Neural cell (in vitro differentiated cells): ENCODE measurements at regions not wholly inside any gene's neighbourhood (a gene's known extent, or its start where the extent isn't known, plus 50 kb on each side); places are given as distances from the start of the nearest gene placed in this dataset.

Experiments used
- H2AFZ ChIP-seq: fragments of 200-600, 300-800 bp; sonication (generic), shearing (Covaris generic); 2 replicates; pipeline ENCODE4 v1.6.0; 2014; ENCODE audit warnings: low read depth, mild to moderate bottlenecking, antibody characterized with exemption, low read length, moderate library complexity
- H3F3A ChIP-seq: fragments of 200-600 bp; shearing (Covaris generic); 2 replicates; pipeline ENCODE4 v1.6.1; 2016; ENCODE audit warnings: mild to moderate bottlenecking, moderate library complexity, mixed read lengths, antibody characterized with exemption, low read length; ENCODE audit not compliant: insufficient read depth, poor library complexity, severe bottlenecking
- H3K27ac ChIP-seq: fragments of 200-600, 300-800 bp; sonication (generic), shearing (Covaris generic); 2 replicates; pipeline ENCODE4 v1.5.1; 2014; ENCODE audit warnings: mild to moderate bottlenecking, low read length, moderate library complexity
- H3K27me3 ChIP-seq: fragments of 300-800, 200-600 bp; sonication (generic), shearing (Covaris generic); 2 replicates; pipeline ENCODE4 v1.6.0; 2014; ENCODE audit warnings: mild to moderate bottlenecking, low read depth, low read length, moderate library complexity; ENCODE audit not compliant: insufficient read depth
- H3K36me3 ChIP-seq: fragments of 300-800, 200-600 bp; sonication (generic), shearing (Covaris generic); 2 replicates; pipeline ENCODE4 v1.5.1; 2014; ENCODE audit warnings: mild to moderate bottlenecking, antibody characterized with exemption, low read length, moderate library complexity; ENCODE audit not compliant: insufficient read depth
- H3K4me2 ChIP-seq: fragments of 300-800, 200-600 bp; sonication (generic), shearing (Covaris generic); 2 replicates; pipeline ENCODE4 v1.6.0; 2014; ENCODE audit warnings: mild to moderate bottlenecking, low read length
- H3K4me3 ChIP-seq: fragments of 300-800, 200-600 bp; sonication (generic), shearing (Covaris generic); 2 replicates; pipeline ENCODE4 v1.5.1; 2014; ENCODE audit warnings: mild to moderate bottlenecking, low read length, moderate library complexity
- H3K79me2 ChIP-seq: fragments of 200-600 bp; shearing (Covaris generic); replicated peaks from 2 replicates; pipeline ENCODE4 v1.6.0; 2014; ENCODE audit warnings: mild to moderate bottlenecking, low read length, moderate library complexity; ENCODE audit not compliant: insufficient read depth
- H3K9ac ChIP-seq: fragments of 300-800, 200-600 bp; sonication (generic), shearing (Covaris generic); 2 replicates; pipeline ENCODE4 v1.6.1; 2016; ENCODE audit warnings: mild to moderate bottlenecking, low read length, mixed read lengths
- H3K9me2 ChIP-seq: fragments of 200-600 bp; shearing (Covaris generic); 2 replicates; pipeline ENCODE4 v1.6.1; 2016; ENCODE audit warnings: mild to moderate bottlenecking, low read length, mixed read lengths; ENCODE audit not compliant: insufficient read depth
- H3K9me3 ChIP-seq: fragments of 200-600, 300-800 bp; sonication (generic), shearing (Covaris generic); 2 replicates; pipeline ENCODE4 v1.6.1; 2016; ENCODE audit warnings: mild to moderate bottlenecking, mixed run types, low read length, moderate library complexity, mixed read lengths
- H4K20me1 ChIP-seq: fragments of 200-600 bp; shearing (Covaris generic); 2 replicates; pipeline ENCODE4 v1.6.1; 2016; ENCODE audit warnings: mild to moderate bottlenecking, mixed run types; ENCODE audit not compliant: insufficient read depth
- CTCF ChIP-seq: fragments of 450-650 bp; IDR thresholded peaks from 2 replicates; pipeline ENCODE4 v1.5.1; 2014; ENCODE audit warnings: antibody characterized with exemption, mild to moderate bottlenecking, moderate library complexity; ENCODE audit not compliant: poor library complexity, severe bottlenecking
- EP300 ChIP-seq: fragments of 450-650 bp; conservative IDR thresholded peaks from 2 replicates; pipeline ENCODE4 v1.6.1; 2014; ENCODE audit warnings: antibody characterized with exemption, mild to moderate bottlenecking, moderate library complexity; ENCODE audit not compliant: poor library complexity, severe bottlenecking
- EZH2 ChIP-seq: fragments of 200-600, 300-800 bp; shearing (Covaris generic), sonication (generic); IDR thresholded peaks from 2 replicates; pipeline ENCODE4 v1.6.1; 2014; ENCODE audit warnings: antibody characterized with exemption, low read length, borderline replicate concordance, mild to moderate bottlenecking; ENCODE audit not compliant: insufficient read depth, poor library complexity, severe bottlenecking
- MXI1 ChIP-seq: fragments of 450-650 bp; conservative IDR thresholded peaks from 2 replicates; pipeline ENCODE4 v1.6.1; 2014; ENCODE audit warnings: antibody characterized with exemption, mild to moderate bottlenecking; ENCODE audit not compliant: poor library complexity, severe bottlenecking
- POLR2AphosphoS5 ChIP-seq: IDR thresholded peaks from 2 replicates; pipeline ENCODE4 v1.6.1; 2012
- RAD21 ChIP-seq: fragments of 450-650 bp; conservative IDR thresholded peaks from 2 replicates; pipeline ENCODE4 v1.6.1; 2014; ENCODE audit warnings: antibody characterized with exemption, mild to moderate bottlenecking, moderate library complexity
- REST ChIP-seq: IDR thresholded peaks from 2 replicates; pipeline ENCODE4 v1.6.1; 2012; ENCODE audit warnings: borderline replicate concordance
- SMC3 ChIP-seq: fragments of 450-650 bp; conservative IDR thresholded peaks from 2 replicates; pipeline ENCODE4 v1.6.1; 2014; ENCODE audit warnings: antibody characterized with exemption, mild to moderate bottlenecking, moderate library complexity; ENCODE audit not compliant: poor library complexity
- TAF1 ChIP-seq: IDR thresholded peaks from 2 replicates; pipeline ENCODE4 v1.6.1; 2012; ENCODE audit warnings: low read depth

- Histone ChIP-seq H4K20me1 (no peaks in the 10 kb centered on the region), H3K4me3 (no peak overlapping the region), H3F3A (no peaks in the 10 kb centered on the region), H3K9me2 (no peaks in the 10 kb centered on the region), H3K36me3 (no peaks in the 10 kb centered on the region), H3K4me2 (no peak overlapping the region), H3K9ac (no peak overlapping the region), H3K79me2 (no peaks in the 10 kb centered on the region), H3K27me3 (no peaks in the 10 kb centered on the region), H3K9me3 (no peaks in the 10 kb centered on the region), H2AFZ (no peak overlapping the region), H3K27ac (no peak overlapping the region)
- TF ChIP-seq REST (no peak), EZH2 (no peak), TAF1 (no peak), EP300 (no peak), SMC3 (no peak), MXI1 (no peak), CTCF (no peak), RAD21 (no peak), POLR2AphosphoS5 (no peak)
Measured at GRCh38 chrX:63932006-63932405, 147.0 kb upstream of the ARHGEF9 start.

GRCh38 chrX:63930140-63930539, 145.1 kb upstream of the ARHGEF9 start:
- H3K36me3 ChIP-seq = no peaks in the 10 kb centered on the region
- no peak overlapping the region for H3K27ac ChIP-seq
- H3K79me2 ChIP-seq = no peaks in the 10 kb centered on the region
- no peaks in the 10 kb centered on the region for H3F3A ChIP-seq
- TF ChIP-seq REST (no peak), EZH2 (no peak), POLR2AphosphoS5 (no peak), TAF1 (no peak), MXI1 (no peak), EP300 (no peak), RAD21 (peak; percentile 49), CTCF (peak; percentile 37), SMC3 (peak; percentile 44)
- H3K4me3 ChIP-seq = no peak overlapping the region
- H3K9ac ChIP-seq = no peak overlapping the region
- no peaks in the 10 kb centered on the region for H3K27me3 ChIP-seq
- no peak overlapping the region for H2AFZ ChIP-seq
- H3K4me2 ChIP-seq = no peak overlapping the region
- H3K9me3 ChIP-seq = no peaks in the 10 kb centered on the region
- H4K20me1 ChIP-seq = no peaks in the 10 kb centered on the region
- no peaks in the 10 kb centered on the region for H3K9me2 ChIP-seq
